GM11168 (cell line): ENCODE measurements at regions not wholly inside any gene's neighbourhood (a gene's known extent, or its start where the extent isn't known, plus 50 kb on each side); places are given as distances from the start of the nearest gene placed in this dataset.

Experiments
- in situ Hi-C: fragments of 300-500 bp; cut with MboI; formaldehyde crosslinking; loops from one replicate; pipeline ENCODE4 v1.12.0; 2022; ENCODE audit warnings: low sequenced_read_pairs; ENCODE audit not compliant: unreplicated experiment

GRCh38 chr2:59462422-59463197 is 1090.8 kb downstream of the BCL11A start:
- in situ Hi-C loops, result no loop called here

- in situ Hi-C loops, result no loop called here
Measured at GRCh38 chr2:59461127-59461526, 1092.3 kb downstream of the BCL11A start.

GRCh38 chr2:59458800-59459199 is 1094.7 kb downstream of the BCL11A start:
- in situ Hi-C loops, result no loop called here

- in situ Hi-C loops, result no loop called here
Measured at GRCh38 chr2:59456285-59456684, 1097.2 kb downstream of the BCL11A start.

GRCh38 chr2:59449274-59449673 is 1104.2 kb downstream of the BCL11A start:
- in situ Hi-C loops, result loop anchor here (10.0 kb wide), 1 partner anchor 1734 kb away; no protein-coding TSS in a partner anchor

GRCh38 chr2:59440491-59440890 is 1113.0 kb downstream of the BCL11A start:
- in situ Hi-C loops, result loop anchor here (10.0 kb wide), 1 partner anchor 1726 kb away; no protein-coding TSS in a partner anchor

- in situ Hi-C loops, result no loop called here
Measured at GRCh38 chr2:59435635-59436034, 1117.8 kb downstream of the BCL11A start.

GRCh38 chr2:59428940-59429339 is 1124.5 kb downstream of the BCL11A start:
- in situ Hi-C loops, result no loop called here

- in situ Hi-C loops, result no loop called here
Measured at GRCh38 chr2:59427980-59428379, 1125.5 kb downstream of the BCL11A start.

GRCh38 chr2:59425247-59425646 is 1128.2 kb downstream of the BCL11A start:
- in situ Hi-C loops, result no loop called here

- in situ Hi-C loops, result no loop called here
Measured at GRCh38 chr2:59413751-59414570, 1139.5 kb downstream of the BCL11A start.

GRCh38 chr2:59399126-59399525 is 1154.3 kb downstream of the BCL11A start:
- in situ Hi-C loops, result no loop called here

GRCh38 chr2:59398081-59398480 is 1155.4 kb downstream of the BCL11A start:
- in situ Hi-C loops, result no loop called here

GRCh38 chr2:59395119-59395518 is 1154.0 kb upstream of the FANCL start:
- in situ Hi-C loops, result no loop called here

GRCh38 chr2:59391896-59392295 is 1150.8 kb upstream of the FANCL start:
- in situ Hi-C loops, result no loop called here

- in situ Hi-C loops, result no loop called here
Measured at GRCh38 chr2:59390581-59390980, 1149.5 kb upstream of the FANCL start.

GRCh38 chr2:59389240-59389639 is 1148.1 kb upstream of the FANCL start:
- in situ Hi-C loops, result no loop called here

- in situ Hi-C loops, result no loop called here
Measured at GRCh38 chr2:59385971-59386370, 1144.8 kb upstream of the FANCL start.

- in situ Hi-C loops, result no loop called here
Measured at GRCh38 chr2:59383473-59383872, 1142.3 kb upstream of the FANCL start.

GRCh38 chr2:59378127-59378526 is 1137.0 kb upstream of the FANCL start:
- in situ Hi-C loops, result no loop called here

GRCh38 chr2:59366288-59366687 is 1125.2 kb upstream of the FANCL start:
- in situ Hi-C loops, result no loop called here
